GM18505 (cell line): ENCODE measurements at regions not wholly inside any gene's neighbourhood (a gene's known extent, or its start where the extent isn't known, plus 50 kb on each side); places are given as distances from the start of the nearest gene placed in this dataset.

ENCODE experiments used
- ATAC-seq: cut with Tn5 transposase; IDR thresholded peaks from one replicate; pipeline ENCODE4 v1.9.1; 2021; ENCODE audit not compliant: unreplicated experiment
- POLR2A ChIP-seq: IDR thresholded peaks from 4 replicates; pipeline ENCODE4 v1.6.1; 2011; ENCODE audit warnings: borderline replicate concordance; ENCODE audit not compliant: insufficient read depth, insufficient read length; ENCODE audit errors: extremely low read depth

- TF ChIP-seq POLR2A = no peak
- ATAC-seq = no peak
These were observed 372.0 kb downstream of the GPAM start for GRCh38 chr10:111811517-111811916.

- no peak for TF ChIP-seq POLR2A
- ATAC-seq = no peak
These were observed 363.1 kb downstream of the GPAM start for GRCh38 chr10:111820471-111820870.

GRCh38 chr10:111821871-111822270 lies 361.7 kb downstream of the GPAM start:
- ATAC-seq = no peak
- TF ChIP-seq POLR2A = no peak

GRCh38 chr10:111822661-111823060 lies 360.9 kb downstream of the GPAM start:
- ATAC-seq = no peak
- TF ChIP-seq POLR2A = no peak

GRCh38 chr10:111824128-111824527 lies 359.4 kb downstream of the GPAM start:
- TF ChIP-seq POLR2A = no peak
- no peak for ATAC-seq

- ATAC-seq = no peak
These were observed 353.2 kb downstream of the GPAM start for GRCh38 chr10:111830359-111830758.

GRCh38 chr10:111831058-111831457 lies 352.5 kb downstream of the GPAM start:
- ATAC-seq = no peak
- TF ChIP-seq POLR2A = no peak

More at GRCh38 chr10:111830359-111830758, 353.2 kb downstream of the GPAM start:
- TF ChIP-seq POLR2A = no peak

GRCh38 chr10:111833251-111833650 lies 350.3 kb downstream of the GPAM start:
- no peak for ATAC-seq
- no peak for TF ChIP-seq POLR2A

- TF ChIP-seq POLR2A = no peak
- ATAC-seq = no peak
These were observed 348.0 kb downstream of the GPAM start for GRCh38 chr10:111835574-111835973.

GRCh38 chr10:111836064-111836463 lies 347.5 kb downstream of the GPAM start:
- no peak for TF ChIP-seq POLR2A
- no peak for ATAC-seq

- no peak for TF ChIP-seq POLR2A
- no peak for ATAC-seq
These were observed 347.0 kb downstream of the GPAM start for GRCh38 chr10:111836571-111836970.

GRCh38 chr10:111837086-111837485 lies 346.5 kb downstream of the GPAM start:
- TF ChIP-seq POLR2A = no peak
- ATAC-seq = no peak

- no peak for TF ChIP-seq POLR2A
- no peak for ATAC-seq
These were observed 345.6 kb downstream of the GPAM start for GRCh38 chr10:111837985-111838384.

- no peak for ATAC-seq
- no peak for TF ChIP-seq POLR2A
These were observed 343.0 kb downstream of the GPAM start for GRCh38 chr10:111840546-111840945.

GRCh38 chr10:111852801-111853200 lies 330.8 kb downstream of the GPAM start:
- no peak for ATAC-seq
- no peak for TF ChIP-seq POLR2A
